ENCODE measurements at regions not wholly inside any gene's neighbourhood (a gene's known extent, or its start where the extent isn't known, plus 50 kb on each side); places are given as distances from the start of the nearest gene placed in this dataset.
A peak's percentile ranks its signal among the peaks of the same experiment; 100 is the strongest.

DNA sequence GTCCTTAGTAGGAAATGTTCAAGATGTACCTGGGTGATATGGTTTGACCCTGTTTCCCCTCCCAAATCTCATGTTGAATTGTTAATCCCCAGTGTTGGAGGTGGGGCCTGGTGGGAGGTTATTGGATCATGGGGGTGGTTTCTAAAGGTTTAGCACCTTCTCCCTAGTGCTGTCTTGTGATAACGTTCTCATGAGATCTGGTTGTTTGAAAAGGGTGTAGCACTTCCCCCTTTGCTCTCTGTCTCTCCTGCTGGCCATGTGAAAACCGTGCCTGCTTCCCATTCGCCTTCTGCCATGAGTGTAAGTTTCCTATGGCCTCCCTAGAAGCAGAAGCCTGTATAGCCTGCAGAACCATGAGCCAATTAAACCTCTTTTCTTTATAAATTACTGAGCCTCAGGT is 353.0 kb upstream of the SFSWAP start:
- peaks cover 59% of the 10 kb centered on the region for H3K4me1 Mint-ChIP-seq
- DNase-seq (ENCODE audit: low read depth, low spot score), result no peak
- no peak overlapping the region for H3K27ac Mint-ChIP-seq (ENCODE audit: unreplicated experiment)
- H3K4me3 Mint-ChIP-seq, result no peak overlapping the region
- H3K9me3 Mint-ChIP-seq, result peaks cover 9% of the 10 kb centered on the region
- peaks cover 16% of the 10 kb centered on the region for H3K36me3 Mint-ChIP-seq (ENCODE audit: low read depth)
- peaks cover 25% of the 10 kb centered on the region for H3K27me3 Mint-ChIP-seq (ENCODE audit: low read depth)
- TF ChIP-seq, protein P1, sequence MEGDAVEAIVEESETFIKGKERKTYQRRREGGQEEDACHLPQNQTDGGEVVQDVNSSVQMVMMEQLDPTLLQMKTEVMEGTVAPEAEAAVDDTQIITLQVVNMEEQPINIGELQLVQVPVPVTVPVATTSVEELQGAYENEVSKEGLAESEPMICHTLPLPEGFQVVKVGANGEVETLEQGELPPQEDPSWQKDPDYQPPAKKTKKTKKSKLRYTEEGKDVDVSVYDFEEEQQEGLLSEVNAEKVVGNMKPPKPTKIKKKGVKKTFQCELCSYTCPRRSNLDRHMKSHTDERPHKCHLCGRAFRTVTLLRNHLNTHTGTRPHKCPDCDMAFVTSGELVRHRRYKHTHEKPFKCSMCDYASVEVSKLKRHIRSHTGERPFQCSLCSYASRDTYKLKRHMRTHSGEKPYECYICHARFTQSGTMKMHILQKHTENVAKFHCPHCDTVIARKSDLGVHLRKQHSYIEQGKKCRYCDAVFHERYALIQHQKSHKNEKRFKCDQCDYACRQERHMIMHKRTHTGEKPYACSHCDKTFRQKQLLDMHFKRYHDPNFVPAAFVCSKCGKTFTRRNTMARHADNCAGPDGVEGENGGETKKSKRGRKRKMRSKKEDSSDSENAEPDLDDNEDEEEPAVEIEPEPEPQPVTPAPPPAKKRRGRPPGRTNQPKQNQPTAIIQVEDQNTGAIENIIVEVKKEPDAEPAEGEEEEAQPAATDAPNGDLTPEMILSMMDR (conservative IDR thresholded peaks at IDR 0.05), result no peak

DNA sequence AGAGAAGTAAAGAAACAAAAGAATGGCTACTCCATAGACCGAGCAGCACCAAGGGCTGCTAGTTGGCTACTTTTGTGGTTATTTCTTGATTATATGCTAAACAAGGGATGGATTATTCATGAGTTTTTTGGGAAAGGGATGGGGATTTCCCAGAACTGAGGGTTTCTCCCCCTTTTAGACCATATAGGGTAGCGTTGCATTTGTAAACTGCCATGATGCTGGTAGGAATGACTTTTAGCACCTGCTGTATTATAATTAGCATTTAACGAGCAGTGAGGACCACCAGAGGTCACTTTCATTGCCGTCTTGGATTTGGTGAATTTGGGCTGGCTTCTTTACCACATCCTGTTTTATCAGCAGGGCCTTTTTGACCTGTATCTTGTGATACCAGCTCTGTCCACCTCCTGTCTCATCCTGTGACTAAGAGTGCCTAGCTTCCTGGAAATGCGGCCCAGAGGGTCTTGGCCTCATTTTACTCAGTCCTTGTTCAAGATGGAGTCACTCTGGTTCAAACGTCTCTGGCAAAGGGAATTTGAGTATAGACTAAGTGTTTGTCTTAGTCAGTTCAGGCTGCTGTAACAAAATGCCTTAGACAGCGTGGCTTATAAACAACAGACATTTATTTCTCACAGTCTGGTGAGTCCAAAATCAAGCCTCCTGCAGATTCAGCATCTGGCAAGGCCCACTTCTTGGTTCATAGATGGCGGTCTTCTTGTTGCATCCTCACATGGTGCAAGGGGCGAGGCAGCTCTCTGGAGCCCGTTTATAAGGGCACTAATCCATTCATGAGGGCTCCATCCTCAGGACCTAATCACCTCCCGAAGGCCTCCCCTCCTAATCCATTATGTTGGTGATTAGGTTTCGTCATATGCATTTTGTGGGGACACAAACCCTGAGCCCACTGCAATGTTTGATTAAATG is 348.3 kb upstream of the SFSWAP start:
- no peak for DNase-seq (ENCODE audit: low read depth, low spot score)
- Mint-ChIP-seq H3K9me3 (peaks cover 9% of the 10 kb centered on the region), H3K4me3 (no peak overlapping the region), H3K4me1 (peaks cover 52% of the 10 kb centered on the region), H3K36me3 (ENCODE audit: low read depth) (peaks cover 7% of the 10 kb centered on the region), H3K27me3 (ENCODE audit: low read depth) (peaks cover 44% of the 10 kb centered on the region), H3K27ac (ENCODE audit: unreplicated experiment) (peak overlapping the region; percentile 16)
- TF ChIP-seq, protein P1 (conservative IDR thresholded peaks at IDR 0.05), result no peak

DNA sequence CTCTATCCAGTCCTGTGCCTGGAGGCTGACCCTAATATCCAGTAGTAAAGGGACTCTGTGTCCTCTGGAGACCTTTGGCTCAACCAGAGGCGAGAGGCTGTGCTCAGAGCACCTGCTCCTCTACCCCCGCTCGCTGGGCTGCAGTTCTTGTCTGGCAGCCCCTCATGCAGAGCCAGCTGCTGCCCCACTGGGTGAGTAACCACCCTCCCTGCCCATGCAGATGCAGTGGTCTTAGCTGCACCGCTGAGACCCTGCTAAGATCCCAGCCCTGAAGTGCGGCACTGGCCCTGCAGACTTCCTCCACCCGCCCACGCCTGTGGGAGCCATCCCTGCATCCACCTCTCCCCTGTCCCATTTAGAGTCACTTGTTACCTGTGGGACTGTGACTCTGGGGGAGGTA is 347.5 kb upstream of the SFSWAP start:
- Mint-ChIP-seq H3K4me3 (no peak overlapping the region), H3K27me3 (ENCODE audit: low read depth) (peaks cover 52% of the 10 kb centered on the region), H3K9me3 (peaks cover 8% of the 10 kb centered on the region), H3K36me3 (ENCODE audit: low read depth) (peaks cover 6% of the 10 kb centered on the region), H3K27ac (ENCODE audit: unreplicated experiment) (no peak overlapping the region), H3K4me1 (peaks cover 52% of the 10 kb centered on the region)
- DNase-seq (ENCODE audit: low read depth, low spot score), result no peak
- TF ChIP-seq, protein P1 (conservative IDR thresholded peaks at IDR 0.05), result no peak

DNA sequence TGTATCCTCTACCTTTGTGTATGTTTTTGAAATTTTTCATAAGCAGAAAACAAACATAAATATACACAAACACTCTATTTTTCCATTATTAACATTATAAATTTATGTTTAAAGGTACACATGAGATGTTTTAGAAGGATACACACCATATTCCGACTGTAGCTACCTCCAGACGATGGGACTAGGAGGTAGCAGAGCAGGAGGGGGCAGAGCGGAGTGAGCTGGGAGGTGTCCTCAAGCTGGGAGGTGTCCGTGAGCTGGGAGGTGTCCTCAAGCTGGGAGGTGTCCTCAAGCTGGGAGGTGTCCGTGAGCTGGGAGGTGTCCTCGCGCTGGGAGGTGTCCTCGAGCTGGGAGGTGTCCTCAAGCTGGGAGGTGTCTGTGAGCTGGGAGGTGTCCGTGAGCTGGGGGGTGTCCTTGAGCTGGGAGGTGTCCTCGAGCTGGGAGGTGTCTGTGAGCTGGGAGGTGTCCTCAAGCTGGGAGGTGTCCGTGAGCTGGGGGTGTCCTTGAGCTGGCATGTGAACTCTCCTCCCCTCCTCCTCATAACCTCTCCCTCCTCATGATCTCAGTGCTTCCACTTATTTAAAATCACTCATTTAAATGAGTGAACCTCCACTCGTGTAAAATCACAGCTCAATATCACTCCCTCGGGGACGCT is 346.9 kb upstream of the SFSWAP start:
- no peak for DNase-seq (ENCODE audit: low read depth, low spot score)
- H3K27ac Mint-ChIP-seq (ENCODE audit: unreplicated experiment), result no peak overlapping the region
- H3K36me3 Mint-ChIP-seq (ENCODE audit: low read depth), result peaks cover 2% of the 10 kb centered on the region
- H3K4me3 Mint-ChIP-seq, result no peak overlapping the region
- TF ChIP-seq, protein P1 (conservative IDR thresholded peaks at IDR 0.05), result no peak
- H3K9me3 Mint-ChIP-seq, result peaks cover 4% of the 10 kb centered on the region
- peaks cover 52% of the 10 kb centered on the region for H3K27me3 Mint-ChIP-seq (ENCODE audit: low read depth)
- H3K4me1 Mint-ChIP-seq, result peaks cover 50% of the 10 kb centered on the region

DNA sequence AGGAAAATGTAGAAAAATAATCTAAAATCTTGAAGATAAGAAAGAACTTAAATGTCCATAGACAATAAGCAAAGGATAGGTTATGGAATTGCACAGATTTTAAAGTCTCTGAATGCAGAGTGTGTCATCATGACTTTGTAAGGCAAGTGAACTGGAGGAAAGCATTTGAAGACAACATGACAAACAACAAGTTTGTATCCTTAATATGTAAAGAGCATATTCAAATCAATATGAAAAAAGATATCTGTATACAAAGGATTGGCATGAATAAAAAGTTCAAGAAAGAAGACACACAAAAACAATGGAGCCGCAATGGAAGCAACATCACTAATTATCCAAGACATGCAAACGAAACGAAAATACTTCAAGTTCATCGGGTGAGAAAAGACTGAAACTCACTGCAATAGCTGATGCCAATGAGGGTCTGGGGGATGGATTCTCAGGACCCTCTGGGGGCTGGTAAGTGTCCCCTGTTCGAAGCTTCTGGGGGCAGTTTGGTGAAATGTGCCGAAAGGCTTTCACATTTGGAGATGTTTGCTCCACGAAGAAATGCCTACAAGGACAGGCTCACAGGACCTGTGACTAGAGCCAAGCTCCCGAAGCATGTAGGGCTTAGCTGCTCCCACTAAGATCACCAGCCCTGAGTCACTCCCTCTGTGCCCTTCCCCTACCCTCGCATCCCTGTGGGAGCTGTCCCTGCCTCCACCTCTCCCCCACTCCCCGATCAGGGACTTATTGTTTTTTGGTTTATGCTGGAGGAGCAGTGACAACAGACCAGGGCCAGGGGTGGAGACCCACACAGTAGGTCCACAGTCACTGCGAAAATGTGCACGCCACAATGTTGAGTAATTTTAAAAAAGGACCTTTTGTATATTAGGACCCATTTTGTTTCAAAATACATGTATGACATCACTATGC is 345.7 kb upstream of the SFSWAP start:
- DNase-seq (ENCODE audit: low read depth, low spot score), result no peak
- Mint-ChIP-seq H3K9me3 (peaks cover 2% of the 10 kb centered on the region), H3K36me3 (ENCODE audit: low read depth) (peaks cover 2% of the 10 kb centered on the region), H3K27me3 (ENCODE audit: low read depth) (peaks cover 56% of the 10 kb centered on the region), H3K4me3 (peak overlapping the region; percentile 31), H3K27ac (ENCODE audit: unreplicated experiment) (no peak overlapping the region), H3K4me1 (peaks cover 58% of the 10 kb centered on the region)
- TF ChIP-seq, protein P1 (conservative IDR thresholded peaks at IDR 0.05), result no peak

Data from neural crest cell (in vitro differentiated cells).